K562 (cell line): ENCODE measurements at regions not wholly inside any gene's neighbourhood (a gene's known extent, or its start where the extent isn't known, plus 50 kb on each side); places are given as distances from the start of the nearest gene placed in this dataset.

Experiments used
- ATAC-seq: fragments of 200-7000 bp; cut with Tn5 transposase; 3 replicates; pipeline ENCODE4 v1.9.1; 2020; ENCODE audit warnings: moderate library complexity
- BruUV-seq: library from RNA; stranded (reverse); fragments of 400-500 nt; replicated peaks from 2 replicates; lab custom pipeline; 2021; lab: Mats Ljungman, UMichigan
- CTCF ChIA-PET: fragments of 300-600 bp; formaldehyde crosslinking; extraction: SDS; loops from one replicate; lab custom pipeline; 2021; ENCODE audit warnings: low intra/inter-chr PET ratio; lab: Yijun Ruan, JAX
- POLR2A ChIA-PET: fragments of 300-600, 350-650 bp; sonication (Branson Sonifier 250); formaldehyde crosslinking; extraction: SDS; loops from one replicate; lab custom pipeline; 2021; ENCODE audit warnings: antibody characterized with exemption, inconsistent platforms; lab: Yijun Ruan, JAX
- DNase-seq, 4 experiments: peaks; one replicate each; pipeline versions ENCODE4 v3.0.0 to v3.0.0-alpha.2; 2011 to 2018; ENCODE audit warnings: low spot score in 3 of 4, mixed read lengths in 3 of 4; ENCODE audit errors: extremely low read depth in 1 of 4
- FAIRE-seq: peaks from 2 replicates; lab custom pipeline; 2011; peaks lifted over from hg19 to GRCh38; lab: Jason Lieb, UNC
- H2AFZ ChIP-seq: 2 replicates; pipeline ENCODE4 v1.6.0; 2011; ENCODE audit warnings: low read depth, low read length, control low read depth, inconsistent platforms
- H3K27ac ChIP-seq: fragments of 200-600 bp; 3 replicates; pipeline ENCODE4 v1.8.0; 2011; ENCODE audit warnings: low read depth, mild to moderate bottlenecking, control low read depth, inconsistent platforms, low read length, moderate library complexity, mixed read lengths; ENCODE audit errors: extremely low read depth
- H3K27me3 ChIP-seq, 2 experiments: fragments of 300-600 bp in 1 of 2; 2 replicates in 1 of 2; 3 replicates in 1 of 2; pipeline versions ENCODE4 v1.6.0 to v1.8.0; 2011; ENCODE audit warnings: inconsistent platforms in 2 of 2, low read length in 2 of 2, mild to moderate bottlenecking in 1 of 2, mixed read lengths in 1 of 2, moderate library complexity in 1 of 2; ENCODE audit not compliant: control insufficient read depth in 2 of 2, insufficient read depth in 2 of 2
- H3K36me3 ChIP-seq: fragments of 300-600 bp; 3 replicates; pipeline ENCODE4 v1.8.0; 2011; ENCODE audit warnings: mild to moderate bottlenecking, low read length, inconsistent platforms; ENCODE audit not compliant: control insufficient read depth, insufficient read depth
- H3K4me1 ChIP-seq, 2 experiments: fragments of 200-600 bp in 1 of 2; replicated peaks in 1 of 2; 2 replicates in 1 of 2; 3 replicates in 1 of 2; pipeline versions ENCODE4 v1.5.1 to v1.8.0; 2011; ENCODE audit warnings: inconsistent platforms in 2 of 2, low read length in 2 of 2, mild to moderate bottlenecking in 1 of 2, mixed read lengths in 1 of 2, moderate library complexity in 1 of 2; ENCODE audit not compliant: control insufficient read depth in 2 of 2, insufficient read depth in 2 of 2
- H3K4me2 ChIP-seq: 2 replicates; pipeline ENCODE4 v1.6.1; 2011; ENCODE audit warnings: low read length, control low read depth, inconsistent platforms, mixed read lengths; ENCODE audit not compliant: insufficient read depth
- H3K4me3 ChIP-seq: fragments of 200-600 bp; sonication (generic), shearing (Covaris generic); 2 replicates; pipeline ENCODE4 v1.5.1; 2016; ENCODE audit warnings: control low read depth, inconsistent platforms
- H3K79me2 ChIP-seq: fragments of 200-600 bp; 3 replicates; pipeline ENCODE4 v1.8.0; 2011; ENCODE audit warnings: low read length, inconsistent platforms; ENCODE audit not compliant: control insufficient read depth, insufficient read depth
- H3K9ac ChIP-seq, 2 experiments: 2 replicates each; pipeline versions ENCODE4 v1.6.0 to v1.6.1; 2011; ENCODE audit warnings: low read depth in 2 of 2, low read length in 2 of 2, control low read depth in 1 of 2, inconsistent platforms in 1 of 2, mild to moderate bottlenecking in 1 of 2, mixed read lengths in 1 of 2; ENCODE audit not compliant: insufficient read depth in 1 of 2
- H3K9me1 ChIP-seq: one replicate; pipeline ENCODE4 v1.6.0; 2011; ENCODE audit warnings: inconsistent platforms, mild to moderate bottlenecking, low read length, moderate library complexity; ENCODE audit not compliant: control insufficient read depth, insufficient read depth
- H3K9me3 ChIP-seq: replicated peaks from 2 replicates; pipeline ENCODE4 v1.5.1; 2011; ENCODE audit warnings: low read depth, low read length, inconsistent platforms; ENCODE audit not compliant: control insufficient read depth, insufficient read depth
- H4K20me1 ChIP-seq: replicated peaks from 2 replicates; pipeline ENCODE4 v1.6.1; 2011; ENCODE audit warnings: low read length, inconsistent platforms, mixed read lengths; ENCODE audit not compliant: control insufficient read depth, insufficient read depth
- KHSRP ChIP-seq: fragments of 450-650 bp; IDR thresholded peaks from 2 replicates; pipeline ENCODE4 v1.6.1; 2017
- MEF2A ChIP-seq: IDR thresholded peaks from 2 replicates; pipeline ENCODE4 v1.6.1; 2011; ENCODE audit warnings: low read depth, mild to moderate bottlenecking, low read length, moderate library complexity; ENCODE audit not compliant: control insufficient read depth
- MIER1 ChIP-seq: fragments of 450-650 bp; IDR thresholded peaks from 2 replicates; pipeline ENCODE4 v1.6.1; 2016; ENCODE audit warnings: antibody characterized with exemption, mild to moderate bottlenecking, low read depth
- SUPT5H ChIP-seq: fragments of 450-650 bp; IDR thresholded peaks from 2 replicates; pipeline ENCODE4 v1.6.1; 2016
- ZKSCAN8 ChIP-seq: fragments of 200-800 bp; sonication (Bioruptor generic); IDR thresholded peaks from 2 replicates; pipeline ENCODE4 v1.6.1; 2016; ENCODE audit warnings: missing genetic modification characterization, missing compliant biosample characterization
- ZNF121 ChIP-seq: sonication (generic); formaldehyde crosslinking; conservative IDR thresholded peaks from 2 replicates; pipeline ENCODE4 v1.8.0; 2022; ENCODE audit warnings: missing genetic modification reagents
- WGBS: fragments of 100-300 bp; shearing (Covaris generic); methylation state at CpG from one replicate; pipeline ENCODE4 v1.1.6; 2016; ENCODE audit warnings: low coverage, mixed read lengths; ENCODE audit not compliant: insufficient coverage; ENCODE audit errors: missing lambda C conversion rate; 5-methylcytosine and 5-hydroxymethylcytosine counted together
- in situ Hi-C: fragments of 300-500 bp; cut with MboI; formaldehyde crosslinking; loops from 4 replicates; pipeline ENCODE4 v1.15.0; 2018; ENCODE audit warnings: inconsistent platforms, mixed read lengths
- intact Hi-C: fragments of 100-400 bp; cut with micrococcal nuclease; formaldehyde crosslinking; loops from 2 replicates; pipeline ENCODE4 v1.14.2; 2022
- TF ChIP-seq, protein P1 (sequence below): fragments of 250-450 bp; sonication (Bioruptor Pico); IDR thresholded peaks from 2 replicates; pipeline ENCODE4 v1.8.0; 2021; ENCODE audit warnings: moderate library complexity, mild to moderate bottlenecking, inconsistent platforms

DNA sequence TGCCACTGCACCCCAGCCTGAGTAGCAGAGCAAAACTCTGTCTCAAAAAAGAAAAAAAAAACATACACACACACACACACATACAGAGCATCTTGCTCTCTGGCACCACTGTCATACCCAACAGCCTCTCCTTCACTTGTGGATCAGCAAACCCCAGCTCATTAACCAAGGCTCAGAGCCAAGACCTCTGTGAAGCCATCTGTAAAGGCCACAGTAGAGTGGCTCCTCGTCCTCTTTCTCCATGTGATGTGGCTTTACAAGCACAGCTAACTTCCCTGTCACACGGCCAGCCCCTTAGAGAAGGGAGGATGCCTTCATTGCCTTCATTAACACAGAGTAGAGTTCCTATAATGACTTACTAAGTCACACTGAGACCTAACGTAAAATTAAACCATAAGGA is 62.7 kb upstream of the LSM14A start:
- H3K4me1 ChIP-seq, result no peaks in the 10 kb centered on the region
- H3K36me3 ChIP-seq, result no peaks in the 10 kb centered on the region
- no TSS peak for BruUV-seq
- DNase-seq (no peak), ATAC-seq (no peak), FAIRE-seq (no peak)
- H3K27me3 ChIP-seq, result peaks cover 21 to 44% of the 10 kb centered on the region in 2 experiments
- H3K9me3 ChIP-seq, result no peaks in the 10 kb centered on the region
- H3K4me3 ChIP-seq, result no peak overlapping the region
- H3K9ac ChIP-seq, result no peak overlapping the region
- H2AFZ ChIP-seq, result no peak overlapping the region
- POLR2A ChIA-PET, result no interaction called here
- no peaks in the 10 kb centered on the region for H3K79me2 ChIP-seq
- H3K9me1 ChIP-seq, result no peaks in the 10 kb centered on the region
- CTCF ChIA-PET, result no interaction called here
- no peak overlapping the region for H3K27ac ChIP-seq
- WGBS, result 5% methylated on average over 3 of the region's 3 CpGs
- intact Hi-C loops (no loop called here), in situ Hi-C loops (no loop called here)
- H4K20me1 ChIP-seq, result no peaks in the 10 kb centered on the region
- TF ChIP-seq SUPT5H (no peak), KHSRP (no peak), ZNF121 (CRISPR knock-in tag) (no peak), MEF2A (no peak), MIER1 (no peak), ZKSCAN8 (CRISPR knock-in tag) (no peak)
- TF ChIP-seq, protein P1, sequence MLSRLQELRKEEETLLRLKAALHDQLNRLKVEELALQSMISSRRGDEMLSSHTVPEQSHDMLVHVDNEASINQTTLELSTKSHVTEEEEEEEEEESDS (CRISPR knock-in tag), result no peak
- no peak overlapping the region for H3K4me2 ChIP-seq
